Endothelial cell of umbilical vein (primary cell): ENCODE measurements at regions not wholly inside any gene's neighbourhood (a gene's known extent, or its start where the extent isn't known, plus 50 kb on each side); places are given as distances from the start of the nearest gene placed in this dataset.

Source experiments
- BruUV-seq: library from RNA; stranded (reverse); fragments of 400-500 nt; replicated peaks from 2 replicates; lab custom pipeline; 2021; lab: Mats Ljungman, UMichigan
- CTCF ChIA-PET: fragments of 300-600, 350-600 bp; sonication (Branson Sonifier 250); formaldehyde crosslinking; loops from one replicate; lab custom pipeline; 2021; ENCODE audit warnings: antibody characterized with exemption, inconsistent platforms; lab: Charles Lee
- POLR2A ChIA-PET: fragments of 300-600, 350-600 bp; sonication (Branson Sonifier 250); formaldehyde crosslinking; loops from one replicate; lab custom pipeline; 2021; ENCODE audit warnings: antibody characterized with exemption, inconsistent platforms; lab: Charles Lee
- DNase-seq: peaks from one replicate; pipeline ENCODE4 v3.0.0-alpha.2; 2011; ENCODE audit warnings: low read depth, low spot score
- FAIRE-seq: peaks from 2 replicates; lab custom pipeline; 2011; peaks lifted over from hg19 to GRCh38; lab: Jason Lieb, UNC
- H2AFZ ChIP-seq: 2 replicates; pipeline ENCODE4 v1.6.0; 2012; ENCODE audit warnings: low read depth, low read length, control low read depth, inconsistent platforms
- H3K27ac ChIP-seq: 2 replicates; pipeline ENCODE4 v1.5.1; 2011; ENCODE audit warnings: low read depth, mild to moderate bottlenecking, control low read depth, low read length, moderate library complexity; ENCODE audit not compliant: insufficient read depth
- H3K27me3 ChIP-seq, 2 experiments: 2 replicates each; pipeline versions ENCODE4 v1.6.0 to v1.6.1; 2011; ENCODE audit warnings: low read length in 2 of 2, mixed read lengths in 1 of 2; ENCODE audit not compliant: control insufficient read depth in 2 of 2, insufficient read depth in 2 of 2
- H3K36me3 ChIP-seq, 2 experiments: 2 replicates in 1 of 2; 3 replicates in 1 of 2; pipeline ENCODE4 v1.5.1; 2011; ENCODE audit warnings: low read length in 2 of 2, mild to moderate bottlenecking in 1 of 2, moderate library complexity in 1 of 2; ENCODE audit not compliant: control insufficient read depth in 2 of 2, insufficient read depth in 2 of 2; ENCODE audit errors: extremely low read depth in 1 of 2
- H3K4me1 ChIP-seq: 3 replicates; pipeline ENCODE4 v1.5.1; 2011; ENCODE audit warnings: mild to moderate bottlenecking, low read length; ENCODE audit not compliant: control insufficient read depth, insufficient read depth; ENCODE audit errors: extremely low read depth
- H3K4me2 ChIP-seq: 2 replicates; pipeline ENCODE4 v1.6.1; 2011; ENCODE audit warnings: low read length, control low read depth, mixed read lengths; ENCODE audit not compliant: insufficient read depth
- H3K4me3 ChIP-seq, 3 experiments: fragments of 200-600 bp in 1 of 3; sonication (generic), shearing (Covaris generic) in 1 of 3; replicated peaks in 1 of 3; 2 replicates each; pipeline ENCODE4 v1.5.1; 2011 to 2016; ENCODE audit warnings: control low read depth in 3 of 3, low read length in 3 of 3, mild to moderate bottlenecking in 2 of 3, inconsistent platforms in 1 of 3, low read depth in 1 of 3, moderate library complexity in 1 of 3; ENCODE audit not compliant: insufficient read depth in 1 of 3
- H3K79me2 ChIP-seq: 2 replicates; pipeline ENCODE4 v1.6.0; 2012; ENCODE audit warnings: low read length, inconsistent platforms; ENCODE audit not compliant: control insufficient read depth, insufficient read depth
- H3K9ac ChIP-seq: replicated peaks from 2 replicates; pipeline ENCODE3; 2011; ENCODE audit warnings: low read length, control low read depth; ENCODE audit not compliant: insufficient read depth; ENCODE audit errors: extremely low read depth
- H3K9me1 ChIP-seq: replicated peaks from 3 replicates; pipeline ENCODE4 v1.6.0; 2011; ENCODE audit warnings: mild to moderate bottlenecking, low read length; ENCODE audit not compliant: control insufficient read depth, insufficient read depth; ENCODE audit errors: extremely low read depth
- H3K9me3 ChIP-seq: replicated peaks from 2 replicates; pipeline ENCODE4 v1.5.1; 2012; ENCODE audit warnings: low read length, inconsistent platforms; ENCODE audit not compliant: control insufficient read depth, insufficient read depth
- H4K20me1 ChIP-seq: replicated peaks from 2 replicates; pipeline ENCODE3; 2011; ENCODE audit warnings: mild to moderate bottlenecking, low read length; ENCODE audit not compliant: control insufficient read depth, insufficient read depth; ENCODE audit errors: extremely low read depth
- CTCF ChIP-seq, 2 donors: IDR thresholded peaks; 1 replicate in 1 of 2; 2 replicates in 1 of 2; pipeline ENCODE4 v1.5.1; 2011; ENCODE audit warnings: low read length in 2 of 2, mild to moderate bottlenecking in 2 of 2, moderate library complexity in 2 of 2, control low read depth in 1 of 2, inconsistent platforms in 1 of 2, low read depth in 1 of 2; ENCODE audit not compliant: insufficient read depth in 1 of 2; ENCODE audit errors: extremely low read depth in 1 of 2
- EZH2 ChIP-seq: IDR thresholded peaks from 2 replicates; pipeline ENCODE4 v1.6.1; 2012; ENCODE audit warnings: borderline replicate concordance, low read depth, mild to moderate bottlenecking, moderate library complexity, low read length, inconsistent platforms; ENCODE audit not compliant: severe bottlenecking
- FOS ChIP-seq: IDR thresholded peaks from 2 replicates; pipeline ENCODE4 v1.6.1; 2011; ENCODE audit warnings: mild to moderate bottlenecking, low read length, moderate library complexity, borderline replicate concordance; ENCODE audit not compliant: insufficient read depth
- GATA2 ChIP-seq: IDR thresholded peaks from 2 replicates; pipeline ENCODE4 v1.7.0; 2011; ENCODE audit warnings: low read depth, mild to moderate bottlenecking, moderate library complexity, mixed read lengths, low read length; ENCODE audit not compliant: insufficient read length, insufficient read depth
- JUN ChIP-seq: IDR thresholded peaks from 2 replicates; pipeline ENCODE4 v1.6.1; 2011; ENCODE audit warnings: borderline replicate concordance, low read depth; ENCODE audit not compliant: insufficient read length, insufficient read depth
- MAX ChIP-seq: IDR thresholded peaks from 2 replicates; pipeline ENCODE4 v1.6.1; 2011; ENCODE audit not compliant: insufficient read depth, insufficient read length
- MYC ChIP-seq: IDR thresholded peaks from one replicate; pipeline ENCODE4 v1.6.1; 2011; ENCODE audit warnings: mild to moderate bottlenecking, low read depth, low read length
- POLR2A ChIP-seq: IDR thresholded peaks from 2 replicates; pipeline ENCODE4 v1.6.1; 2012; ENCODE audit warnings: low read depth, mild to moderate bottlenecking, control low read depth, low read length
- POLR2AphosphoS5 ChIP-seq: IDR thresholded peaks from 2 replicates; pipeline ENCODE4 v1.6.1; 2012; ENCODE audit warnings: low read depth, mild to moderate bottlenecking, control low read depth, low read length, moderate library complexity; ENCODE audit not compliant: insufficient read depth
- dilution Hi-C: fragments of 300-500 bp; cut with MboI; formaldehyde crosslinking; loops from one replicate; pipeline ENCODE4 v1.15.0; 2019; ENCODE audit warnings: low sequenced_read_pairs; ENCODE audit not compliant: extremely low pct_ligation_motif_present
- intact Hi-C: fragments of 100-400 bp; cut with micrococcal nuclease; formaldehyde crosslinking; loops from one replicate; pipeline ENCODE4 v1.10.0; 2022

GRCh38 chr11:87901341-87901740 is 273.9 kb downstream of the RAB38 start:
- BruUV-seq: no TSS peak
- dilution Hi-C loops (no loop called here), intact Hi-C loops (no loop called here)
- H3K9ac ChIP-seq: no peak overlapping the region
- H3K27ac ChIP-seq: no peak overlapping the region
- H3K36me3 ChIP-seq: no peaks in the 10 kb centered on the region
- CTCF ChIA-PET: interaction anchor here (1.5 kb wide), 1 partner anchor 23 kb away, joined by 4 read pairs; no protein-coding TSS in a partner anchor
- H3K27me3 ChIP-seq: no peaks in the 10 kb centered on the region
- no peaks in the 10 kb centered on the region for H3K9me1 ChIP-seq
- POLR2A ChIA-PET: no interaction called here
- no peaks in the 10 kb centered on the region for H3K79me2 ChIP-seq
- DNase-seq: no peak
- no peaks in the 10 kb centered on the region for H4K20me1 ChIP-seq
- H3K4me2 ChIP-seq: no peak overlapping the region
- H3K9me3 ChIP-seq: no peaks in the 10 kb centered on the region
- TF ChIP-seq MAX (no peak), CTCF (IDR thresholded peaks at IDR 0.05; ENCODE audit: extremely low read depth in 1 of 2, insufficient read depth in 1 of 2, low read depth in 1 of 2, low read length in 2 of 2) (no peak), POLR2AphosphoS5 (no peak), FOS (no peak), POLR2A (no peak)
- H3K4me3 ChIP-seq: no peak overlapping the region
- H2AFZ ChIP-seq: no peak overlapping the region
- no peak for FAIRE-seq
- H3K4me1 ChIP-seq: no peaks in the 10 kb centered on the region

- Histone ChIP-seq H3K9me3 (no peaks in the 10 kb centered on the region), H3K79me2 (no peaks in the 10 kb centered on the region), H3K4me1 (no peaks in the 10 kb centered on the region), H3K9ac (no peak overlapping the region), H4K20me1 (no peaks in the 10 kb centered on the region), H3K36me3 (no peaks in the 10 kb centered on the region), H3K27ac (no peak overlapping the region), H3K27me3 (no peaks in the 10 kb centered on the region), H3K4me2 (no peak overlapping the region), H2AFZ (no peak overlapping the region), H3K9me1 (no peaks in the 10 kb centered on the region), H3K4me3 (no peak overlapping the region)
- BruUV-seq: no TSS peak
- no peak for TF ChIP-seq JUN
- no peak for TF ChIP-seq POLR2A
- no peak for TF ChIP-seq CTCF (IDR thresholded peaks at IDR 0.05; ENCODE audit: extremely low read depth in 1 of 2, insufficient read depth in 1 of 2, low read depth in 1 of 2, low read length in 2 of 2)
- no peak for TF ChIP-seq MYC
- no peak for TF ChIP-seq POLR2AphosphoS5
- no peak for TF ChIP-seq EZH2
- no peak for TF ChIP-seq MAX
- TF ChIP-seq FOS: no peak
- no peak for TF ChIP-seq GATA2
- no peak for DNase-seq
- ChIA-PET CTCF (interaction anchor here (0.7 kb wide), 1 partner anchor 9 kb away, joined by 3 read pairs; no protein-coding TSS in a partner anchor), POLR2A (no interaction called here)
- dilution Hi-C loops (no loop called here), intact Hi-C loops (no loop called here)
- no peak for FAIRE-seq
Observed at GRCh38 chr11:87897921-87898320, 277.3 kb downstream of the RAB38 start.
